OCI-LY1 (cell line): ENCODE measurements at regions not wholly inside any gene's neighbourhood (a gene's known extent, or its start where the extent isn't known, plus 50 kb on each side); places are given as distances from the start of the nearest gene placed in this dataset.

ENCODE experiments used
- EZH2 ChIP-seq: fragments of 200-600 bp; sonication (generic), shearing (Covaris generic); IDR thresholded peaks from 2 replicates; pipeline ENCODE4 v1.8.0; 2017; ENCODE audit warnings: borderline replicate concordance, mixed run types, mild to moderate bottlenecking, antibody characterized with exemption, low read length, moderate library complexity, mixed read lengths
- TF ChIP-seq, protein P1 (sequence below): fragments of 200-600 bp; sonication (generic), shearing (Covaris generic); IDR thresholded peaks from 2 replicates; pipeline ENCODE4 v1.5.1; 2017; ENCODE audit warnings: mild to moderate bottlenecking, antibody characterized with exemption, low read length, moderate library complexity, mixed read lengths

DNA sequence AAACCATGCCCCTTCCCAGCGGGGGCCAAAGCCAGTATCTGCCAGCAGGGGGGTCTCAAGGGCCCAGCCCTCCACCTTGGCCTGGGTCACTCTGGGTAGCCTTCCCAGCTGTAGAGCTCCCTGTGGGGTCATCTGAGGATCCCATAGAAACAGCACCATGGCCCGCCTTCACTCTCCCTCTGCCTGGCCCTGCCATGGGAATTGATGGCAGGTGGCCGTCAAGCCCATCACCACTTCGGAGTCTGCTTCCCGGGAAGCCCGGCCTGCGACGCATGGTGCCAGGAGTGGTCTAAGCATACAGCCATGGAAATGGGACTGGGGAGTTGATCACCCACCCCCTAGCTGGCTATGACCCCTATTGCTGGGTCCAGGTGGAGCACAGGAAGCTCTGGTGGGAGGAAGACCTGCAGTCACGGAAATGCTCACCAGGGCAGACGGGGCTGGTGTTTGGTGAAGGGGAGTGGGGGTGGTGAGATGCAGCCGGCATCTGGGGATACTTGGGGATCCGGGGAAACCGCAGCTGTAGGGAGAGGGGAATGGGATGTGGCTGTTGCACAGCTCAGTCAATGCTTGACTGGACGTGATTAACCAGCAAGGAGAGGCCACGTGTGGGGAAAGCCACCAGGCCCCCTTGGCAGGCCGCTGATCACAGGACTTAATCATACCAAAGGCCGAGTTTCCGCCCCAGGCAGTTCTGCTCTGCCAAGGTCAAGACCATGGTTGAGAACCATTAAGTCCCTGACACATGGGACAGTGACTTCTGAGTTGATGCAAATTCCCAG is 52.2 kb upstream of the DIO3 start:
- TF ChIP-seq, protein P1, sequence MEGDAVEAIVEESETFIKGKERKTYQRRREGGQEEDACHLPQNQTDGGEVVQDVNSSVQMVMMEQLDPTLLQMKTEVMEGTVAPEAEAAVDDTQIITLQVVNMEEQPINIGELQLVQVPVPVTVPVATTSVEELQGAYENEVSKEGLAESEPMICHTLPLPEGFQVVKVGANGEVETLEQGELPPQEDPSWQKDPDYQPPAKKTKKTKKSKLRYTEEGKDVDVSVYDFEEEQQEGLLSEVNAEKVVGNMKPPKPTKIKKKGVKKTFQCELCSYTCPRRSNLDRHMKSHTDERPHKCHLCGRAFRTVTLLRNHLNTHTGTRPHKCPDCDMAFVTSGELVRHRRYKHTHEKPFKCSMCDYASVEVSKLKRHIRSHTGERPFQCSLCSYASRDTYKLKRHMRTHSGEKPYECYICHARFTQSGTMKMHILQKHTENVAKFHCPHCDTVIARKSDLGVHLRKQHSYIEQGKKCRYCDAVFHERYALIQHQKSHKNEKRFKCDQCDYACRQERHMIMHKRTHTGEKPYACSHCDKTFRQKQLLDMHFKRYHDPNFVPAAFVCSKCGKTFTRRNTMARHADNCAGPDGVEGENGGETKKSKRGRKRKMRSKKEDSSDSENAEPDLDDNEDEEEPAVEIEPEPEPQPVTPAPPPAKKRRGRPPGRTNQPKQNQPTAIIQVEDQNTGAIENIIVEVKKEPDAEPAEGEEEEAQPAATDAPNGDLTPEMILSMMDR, result no peak
- TF ChIP-seq EZH2, result no peak
